ENCODE measurements at regions not wholly inside any gene's neighbourhood (a gene's known extent, or its start where the extent isn't known, plus 50 kb on each side); places are given as distances from the start of the nearest gene placed in this dataset.

DNA sequence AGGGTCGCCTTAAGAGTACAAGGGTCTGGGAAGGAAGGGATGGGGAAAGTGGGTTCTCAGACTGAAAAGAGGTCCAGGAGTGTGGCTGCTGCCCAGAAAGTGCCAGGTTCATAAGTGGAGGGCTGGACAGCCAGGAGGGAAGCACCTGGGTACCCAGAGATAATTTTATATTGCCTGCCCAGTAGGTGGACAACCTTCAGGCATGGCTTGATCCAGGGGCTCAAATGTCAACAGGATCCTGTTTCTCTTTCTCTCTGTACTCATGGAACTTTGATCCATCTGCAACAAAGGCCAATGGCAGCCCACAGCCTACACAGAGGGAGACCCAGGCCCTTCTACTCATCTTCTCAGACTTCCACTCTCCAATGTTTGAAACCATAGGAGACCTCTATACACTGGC lies 80.5 kb upstream of the GRK3 start:
- TF ChIP-seq, protein P1, sequence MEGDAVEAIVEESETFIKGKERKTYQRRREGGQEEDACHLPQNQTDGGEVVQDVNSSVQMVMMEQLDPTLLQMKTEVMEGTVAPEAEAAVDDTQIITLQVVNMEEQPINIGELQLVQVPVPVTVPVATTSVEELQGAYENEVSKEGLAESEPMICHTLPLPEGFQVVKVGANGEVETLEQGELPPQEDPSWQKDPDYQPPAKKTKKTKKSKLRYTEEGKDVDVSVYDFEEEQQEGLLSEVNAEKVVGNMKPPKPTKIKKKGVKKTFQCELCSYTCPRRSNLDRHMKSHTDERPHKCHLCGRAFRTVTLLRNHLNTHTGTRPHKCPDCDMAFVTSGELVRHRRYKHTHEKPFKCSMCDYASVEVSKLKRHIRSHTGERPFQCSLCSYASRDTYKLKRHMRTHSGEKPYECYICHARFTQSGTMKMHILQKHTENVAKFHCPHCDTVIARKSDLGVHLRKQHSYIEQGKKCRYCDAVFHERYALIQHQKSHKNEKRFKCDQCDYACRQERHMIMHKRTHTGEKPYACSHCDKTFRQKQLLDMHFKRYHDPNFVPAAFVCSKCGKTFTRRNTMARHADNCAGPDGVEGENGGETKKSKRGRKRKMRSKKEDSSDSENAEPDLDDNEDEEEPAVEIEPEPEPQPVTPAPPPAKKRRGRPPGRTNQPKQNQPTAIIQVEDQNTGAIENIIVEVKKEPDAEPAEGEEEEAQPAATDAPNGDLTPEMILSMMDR (IDR thresholded peaks at IDR 0.05; ENCODE audit: insufficient read depth, low read length, poor library complexity, severe bottlenecking): no peak
- H3K4me3 ChIP-seq (ENCODE audit: low read depth, low read length): no peak overlapping the region
- no peaks in the 10 kb centered on the region for H3K27me3 ChIP-seq (ENCODE audit: control insufficient read depth, insufficient read depth, low read length)
- no peaks in the 10 kb centered on the region for H3K36me3 ChIP-seq (ENCODE audit: control insufficient read depth, insufficient read depth, low read length)
- DNase-seq (ENCODE audit: low read depth): no peak

GRCh38 chr22:25484521-25485315 lies 79.8 kb upstream of the GRK3 start:
- H3K4me3 ChIP-seq (ENCODE audit: low read depth, low read length): no peak overlapping the region
- no peaks in the 10 kb centered on the region for H3K27me3 ChIP-seq (ENCODE audit: control insufficient read depth, insufficient read depth, low read length)
- TF ChIP-seq, protein P1 (IDR thresholded peaks at IDR 0.05; ENCODE audit: insufficient read depth, low read length, poor library complexity, severe bottlenecking): no peak
- no peak for DNase-seq (ENCODE audit: low read depth)
- H3K36me3 ChIP-seq (ENCODE audit: control insufficient read depth, insufficient read depth, low read length): no peaks in the 10 kb centered on the region

- no peaks in the 10 kb centered on the region for H3K27me3 ChIP-seq (ENCODE audit: control insufficient read depth, insufficient read depth, low read length)
- DNase-seq (ENCODE audit: low read depth): no peak
- H3K36me3 ChIP-seq (ENCODE audit: control insufficient read depth, insufficient read depth, low read length): no peaks in the 10 kb centered on the region
- TF ChIP-seq, protein P1 (IDR thresholded peaks at IDR 0.05; ENCODE audit: insufficient read depth, low read length, poor library complexity, severe bottlenecking): no peak
- H3K4me3 ChIP-seq (ENCODE audit: low read depth, low read length): no peak overlapping the region
Observed at GRCh38 chr22:25485626-25486545, 78.6 kb upstream of the GRK3 start.

DNA sequence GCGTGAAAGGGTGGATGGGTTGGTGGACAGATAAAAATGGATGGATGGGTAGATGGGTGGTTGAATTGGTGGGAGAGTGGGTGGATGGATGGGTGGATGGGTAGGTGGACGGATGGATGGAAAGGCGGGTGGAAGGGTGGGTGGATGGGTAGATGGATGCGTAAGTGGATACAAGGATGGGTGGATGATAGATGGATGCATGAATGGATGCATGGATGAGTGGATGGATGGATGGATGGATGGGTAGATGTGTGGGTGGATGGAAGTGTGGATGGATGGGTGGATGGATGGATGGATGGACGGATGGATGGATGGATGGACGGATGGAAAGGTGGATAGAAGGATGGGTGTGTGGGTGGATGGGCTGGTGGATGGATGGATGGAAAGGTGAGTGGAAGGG lies 77.0 kb upstream of the GRK3 start:
- no peaks in the 10 kb centered on the region for H3K27me3 ChIP-seq (ENCODE audit: control insufficient read depth, insufficient read depth, low read length)
- H3K4me3 ChIP-seq (ENCODE audit: low read depth, low read length): no peak overlapping the region
- H3K36me3 ChIP-seq (ENCODE audit: control insufficient read depth, insufficient read depth, low read length): no peaks in the 10 kb centered on the region
- TF ChIP-seq, protein P1 (IDR thresholded peaks at IDR 0.05; ENCODE audit: insufficient read depth, low read length, poor library complexity, severe bottlenecking): no peak
- DNase-seq (ENCODE audit: low read depth): no peak

- Histone ChIP-seq H3K27me3 (ENCODE audit: control insufficient read depth, insufficient read depth, low read length) (peaks cover 4% of the 10 kb centered on the region), H3K36me3 (ENCODE audit: control insufficient read depth, insufficient read depth, low read length) (no peaks in the 10 kb centered on the region), H3K4me3 (ENCODE audit: low read depth, low read length) (no peak overlapping the region)
- DNase-seq (ENCODE audit: low read depth): peak; percentile 86
- TF ChIP-seq, protein P1 (IDR thresholded peaks at IDR 0.05; ENCODE audit: insufficient read depth, low read length, poor library complexity, severe bottlenecking): no peak
Observed at GRCh38 chr22:25488244-25489020, 76.0 kb upstream of the GRK3 start.

Data from kidney epithelial cell (primary cell).